Karpas-422 (cell line): ENCODE measurements at regions not wholly inside any gene's neighbourhood (a gene's known extent, or its start where the extent isn't known, plus 50 kb on each side); places are given as distances from the start of the nearest gene placed in this dataset.

Experiments
- DNase-seq: peaks from one replicate; pipeline ENCODE4 v3.0.0-alpha.2; 2015
- H2AFZ ChIP-seq: fragments of 200-600 bp; sonication (generic); 2 replicates; pipeline ENCODE4 v1.6.1; 2014; ENCODE audit warnings: antibody characterized with exemption, low read length, mixed read lengths
- H3K27ac ChIP-seq: fragments of 200-600 bp; sonication (generic); 2 replicates; pipeline ENCODE4 v1.5.1; 2014; ENCODE audit warnings: mild to moderate bottlenecking, low read length, moderate library complexity
- H3K27me3 ChIP-seq: fragments of 200-600 bp; sonication (generic); 2 replicates; pipeline ENCODE4 v1.6.1; 2014; ENCODE audit warnings: low read length, mixed read lengths
- H3K36me3 ChIP-seq: fragments of 200-600 bp; sonication (generic); 2 replicates; pipeline ENCODE4 v1.6.1; 2014; ENCODE audit warnings: low read length, mixed read lengths; ENCODE audit not compliant: insufficient read depth
- H3K4me1 ChIP-seq: fragments of 200-600 bp; sonication (generic); 2 replicates; pipeline ENCODE4 v1.6.1; 2014; ENCODE audit warnings: mild to moderate bottlenecking, low read length, mixed read lengths
- H3K4me2 ChIP-seq: fragments of 200-600 bp; sonication (generic); 2 replicates; pipeline ENCODE4 v1.6.1; 2014; ENCODE audit warnings: low read length, low read depth, mild to moderate bottlenecking; ENCODE audit not compliant: poor library complexity, severe bottlenecking
- H3K4me3 ChIP-seq: fragments of 200-600 bp; sonication (generic); 2 replicates; pipeline ENCODE4 v1.5.1; 2014; ENCODE audit warnings: mild to moderate bottlenecking, antibody characterized with exemption, low read length, mixed read lengths
- H3K79me2 ChIP-seq: fragments of 200-600 bp; sonication (generic); 2 replicates; pipeline ENCODE4 v1.6.1; 2014; ENCODE audit warnings: mild to moderate bottlenecking, low read length, mixed read lengths
- H3K9ac ChIP-seq: fragments of 200-600 bp; sonication (generic); 2 replicates; pipeline ENCODE4 v1.6.0; 2014; ENCODE audit warnings: low read length
- H3K9me2 ChIP-seq: fragments of 200-600 bp; sonication (generic), shearing (Covaris generic); replicated peaks from 2 replicates; pipeline ENCODE4 v1.6.0; 2014; ENCODE audit warnings: mild to moderate bottlenecking, low read length, moderate library complexity; ENCODE audit not compliant: insufficient read depth
- H3K9me3 ChIP-seq: fragments of 300-700, 200-600 bp; sonication (generic); 2 replicates; pipeline ENCODE4 v1.6.1; 2014; ENCODE audit warnings: low read length, mixed read lengths
- H4K20me1 ChIP-seq: fragments of 200-600 bp; sonication (generic); 2 replicates; pipeline ENCODE4 v1.6.1; 2014; ENCODE audit warnings: mild to moderate bottlenecking, antibody characterized with exemption, low read length, low read depth; ENCODE audit not compliant: insufficient read depth

DNA sequence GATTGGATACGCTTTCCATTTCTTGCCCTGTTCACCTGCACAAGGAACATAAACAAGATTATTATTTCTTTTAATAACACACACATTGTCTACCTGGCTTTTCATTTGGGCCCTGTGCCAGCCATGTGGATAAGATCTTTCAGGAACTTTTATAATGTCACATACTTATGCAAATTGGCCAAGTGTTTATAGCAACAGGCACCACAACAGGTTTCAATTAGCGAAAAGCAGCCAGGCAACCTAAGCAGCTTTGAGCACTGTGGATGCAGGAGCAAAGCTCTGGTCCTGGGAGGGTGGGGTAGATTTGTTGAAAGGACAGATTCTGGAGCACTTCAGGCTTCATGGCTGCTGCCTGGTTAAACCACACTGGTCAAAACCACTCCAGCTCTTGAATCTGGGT is 217.4 kb downstream of the BARX2 start:
- no peak overlapping the region for H2AFZ ChIP-seq
- no peaks in the 10 kb centered on the region for H3K27me3 ChIP-seq
- H3K9ac ChIP-seq = no peak overlapping the region
- H3K4me2 ChIP-seq = no peak overlapping the region
- no peak for DNase-seq
- H3K9me3 ChIP-seq = no peaks in the 10 kb centered on the region
- H4K20me1 ChIP-seq = no peaks in the 10 kb centered on the region
- no peaks in the 10 kb centered on the region for H3K4me1 ChIP-seq
- H3K9me2 ChIP-seq = no peaks in the 10 kb centered on the region
- no peaks in the 10 kb centered on the region for H3K79me2 ChIP-seq
- H3K4me3 ChIP-seq = no peak overlapping the region
- no peak overlapping the region for H3K27ac ChIP-seq
- no peaks in the 10 kb centered on the region for H3K36me3 ChIP-seq

DNA sequence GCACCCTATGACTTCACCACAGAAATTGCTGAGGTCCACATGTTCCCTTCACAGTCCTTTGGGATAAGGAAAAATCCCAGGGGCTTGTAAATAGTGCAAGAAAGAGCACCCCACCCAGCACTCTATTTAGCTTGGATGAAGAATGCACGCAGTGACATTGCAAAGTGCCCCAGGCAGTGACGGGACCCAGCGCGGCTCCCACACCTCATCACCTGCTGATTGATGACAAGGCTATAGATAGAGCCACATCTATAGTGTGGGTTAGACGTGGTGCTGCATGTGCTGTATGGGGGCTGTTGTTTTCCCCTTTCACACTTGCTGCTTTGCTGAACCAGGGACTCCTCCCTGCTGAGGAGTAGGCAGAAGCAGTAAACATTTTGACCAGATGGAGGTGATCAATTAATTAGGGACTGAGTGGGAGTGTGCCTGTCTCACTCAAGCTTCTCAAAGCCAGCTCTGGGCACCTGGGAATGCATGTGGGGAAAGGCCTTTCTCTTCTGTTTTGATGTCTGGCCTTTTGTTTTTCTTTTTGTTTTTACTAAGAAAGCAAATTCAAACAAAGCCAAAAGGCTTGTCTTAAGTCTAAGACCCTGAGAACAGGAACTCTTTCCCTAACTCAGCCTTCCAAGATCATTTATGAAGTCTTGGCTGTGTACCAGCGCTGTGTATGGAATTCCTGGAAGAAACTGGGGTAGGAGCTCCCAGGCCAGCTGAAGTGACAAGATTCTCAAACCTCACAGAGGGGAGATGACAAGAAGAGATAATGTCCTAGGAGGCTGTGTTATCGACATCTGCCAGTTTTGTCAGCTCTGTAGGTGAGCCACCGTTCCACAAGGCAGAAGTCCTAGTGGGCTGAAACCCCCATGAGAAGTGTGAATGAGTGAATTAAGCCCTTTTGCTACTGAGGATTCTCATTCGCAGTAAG is 219.7 kb downstream of the BARX2 start:
- no peak for DNase-seq
- H3K9me2 ChIP-seq = no peaks in the 10 kb centered on the region

DNA sequence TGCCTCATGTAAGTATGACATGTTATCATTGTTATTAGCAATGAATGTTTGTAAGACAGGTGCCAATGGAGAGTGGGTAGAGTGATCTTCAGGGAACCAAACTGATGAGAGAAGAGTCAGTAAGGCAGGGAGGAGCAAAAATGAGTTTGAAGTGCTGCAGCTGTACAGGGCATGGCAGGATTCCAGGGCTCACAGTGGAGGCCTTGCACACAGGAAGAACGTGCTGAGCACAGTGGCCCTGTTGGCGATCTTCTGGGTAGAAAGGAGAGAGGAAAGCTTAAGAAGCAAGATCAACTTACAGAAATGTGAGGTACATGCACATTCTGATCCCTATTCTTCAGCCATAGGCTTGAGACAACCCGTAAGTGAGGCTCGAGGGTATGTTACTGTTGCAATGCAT is 219.3 kb upstream of the TMEM45B start:
- no peak overlapping the region for H3K9ac ChIP-seq
- H3K9me2 ChIP-seq = no peaks in the 10 kb centered on the region

More for the DNA sequence above, 219.7 kb downstream of the BARX2 start:
- H3K9ac ChIP-seq = no peak overlapping the region
- H3K27ac ChIP-seq = no peak overlapping the region
- H4K20me1 ChIP-seq = no peaks in the 10 kb centered on the region
- H3K9me3 ChIP-seq = no peaks in the 10 kb centered on the region
- no peaks in the 10 kb centered on the region for H3K4me1 ChIP-seq
- H2AFZ ChIP-seq = no peak overlapping the region
- no peaks in the 10 kb centered on the region for H3K36me3 ChIP-seq
- no peaks in the 10 kb centered on the region for H3K79me2 ChIP-seq
- no peak overlapping the region for H3K4me3 ChIP-seq
- H3K27me3 ChIP-seq = no peaks in the 10 kb centered on the region
- no peak overlapping the region for H3K4me2 ChIP-seq

DNA sequence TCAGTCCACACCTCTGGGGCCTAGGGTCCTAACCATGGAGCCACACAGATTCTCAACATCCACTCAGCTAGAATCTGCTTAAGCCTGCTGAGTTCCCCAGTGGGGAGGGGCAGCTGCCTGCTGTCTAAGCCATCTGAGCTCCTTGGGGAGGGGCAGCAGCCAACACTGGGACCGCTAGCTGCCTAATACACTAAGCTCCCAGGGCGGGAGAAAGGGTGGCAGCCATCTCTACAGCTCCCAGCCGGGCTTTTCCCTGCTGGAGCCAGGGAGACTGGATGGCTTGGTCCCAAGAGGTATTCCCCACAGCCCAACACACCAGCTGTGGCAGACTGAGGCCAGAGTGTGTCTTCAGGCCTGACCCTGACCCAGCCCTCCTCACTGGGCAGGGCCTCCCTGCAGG is 217.3 kb upstream of the TMEM45B start:
- DNase-seq = no peak
- H3K79me2 ChIP-seq = no peaks in the 10 kb centered on the region
- H3K27me3 ChIP-seq = no peaks in the 10 kb centered on the region
- H3K27ac ChIP-seq = no peak overlapping the region
- no peak overlapping the region for H3K9ac ChIP-seq
- no peak overlapping the region for H3K4me3 ChIP-seq
- no peaks in the 10 kb centered on the region for H3K36me3 ChIP-seq
- H3K4me2 ChIP-seq = no peak overlapping the region
- H3K9me3 ChIP-seq = no peaks in the 10 kb centered on the region
- no peaks in the 10 kb centered on the region for H3K9me2 ChIP-seq
- no peaks in the 10 kb centered on the region for H4K20me1 ChIP-seq
- H3K4me1 ChIP-seq = no peaks in the 10 kb centered on the region
- H2AFZ ChIP-seq = no peak overlapping the region

More for the DNA sequence above, 219.3 kb upstream of the TMEM45B start:
- H4K20me1 ChIP-seq = no peaks in the 10 kb centered on the region
- no peak overlapping the region for H3K4me3 ChIP-seq
- H2AFZ ChIP-seq = no peak overlapping the region
- DNase-seq = no peak
- no peak overlapping the region for H3K4me2 ChIP-seq
- no peaks in the 10 kb centered on the region for H3K27me3 ChIP-seq
- no peaks in the 10 kb centered on the region for H3K36me3 ChIP-seq
- H3K4me1 ChIP-seq = no peaks in the 10 kb centered on the region
- H3K27ac ChIP-seq = no peak overlapping the region
- no peaks in the 10 kb centered on the region for H3K9me3 ChIP-seq
- H3K79me2 ChIP-seq = no peaks in the 10 kb centered on the region

DNA sequence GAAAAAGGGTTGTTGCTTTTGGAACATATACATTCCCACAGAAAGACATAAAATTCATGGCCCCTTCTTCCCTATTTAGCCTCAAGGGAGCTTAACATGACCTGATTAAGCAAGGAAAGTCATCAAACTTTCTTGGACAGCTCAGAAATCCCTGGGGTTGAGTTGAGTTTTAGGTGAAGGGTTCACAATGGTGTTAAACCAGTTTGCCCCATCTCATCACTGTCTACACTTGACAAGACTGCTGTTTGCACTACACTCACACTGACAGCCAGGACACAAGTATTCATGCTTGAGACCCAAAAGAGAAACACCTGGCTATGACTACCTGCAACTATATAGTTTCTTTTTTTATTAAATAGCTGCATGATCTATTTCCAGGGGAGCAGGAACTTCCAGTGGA is 209.8 kb upstream of the TMEM45B start:
- no peak overlapping the region for H3K4me2 ChIP-seq
- no peaks in the 10 kb centered on the region for H3K27me3 ChIP-seq
- H3K4me3 ChIP-seq = no peak overlapping the region
- no peaks in the 10 kb centered on the region for H3K4me1 ChIP-seq
- no peak overlapping the region for H3K9ac ChIP-seq
- H4K20me1 ChIP-seq = no peaks in the 10 kb centered on the region
- H2AFZ ChIP-seq = no peak overlapping the region
- H3K36me3 ChIP-seq = no peaks in the 10 kb centered on the region
- DNase-seq = no peak
- no peak overlapping the region for H3K27ac ChIP-seq
- no peaks in the 10 kb centered on the region for H3K79me2 ChIP-seq
- no peaks in the 10 kb centered on the region for H3K9me2 ChIP-seq
- H3K9me3 ChIP-seq = no peaks in the 10 kb centered on the region

DNA sequence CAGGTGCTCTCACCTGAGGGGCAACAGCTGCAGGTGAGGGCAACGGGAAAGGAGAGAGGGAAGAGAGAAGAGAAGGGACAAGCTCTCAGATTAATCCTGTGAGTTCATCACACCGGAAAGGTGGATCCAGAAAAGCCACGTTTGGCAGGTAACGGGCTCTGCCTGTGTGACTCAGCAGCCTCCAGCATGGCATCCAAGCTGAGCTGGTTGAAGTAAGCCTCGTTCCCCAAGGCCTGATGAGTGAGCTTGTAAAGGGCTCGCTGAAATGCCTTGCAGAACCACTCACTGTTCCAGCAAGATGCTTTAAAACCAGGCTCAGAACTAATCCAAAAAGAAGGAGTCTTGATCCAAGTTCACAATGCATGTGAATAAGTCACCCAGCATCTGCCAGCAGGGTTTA is 206.9 kb upstream of the TMEM45B start:
- Histone ChIP-seq H3K27ac (no peak overlapping the region), H3K4me2 (no peak overlapping the region), H3K9me2 (no peaks in the 10 kb centered on the region), H3K9me3 (no peaks in the 10 kb centered on the region), H3K9ac (no peak overlapping the region), H4K20me1 (no peaks in the 10 kb centered on the region), H3K4me3 (no peak overlapping the region), H3K4me1 (no peaks in the 10 kb centered on the region), H3K36me3 (no peaks in the 10 kb centered on the region), H2AFZ (no peak overlapping the region), H3K79me2 (no peaks in the 10 kb centered on the region), H3K27me3 (no peaks in the 10 kb centered on the region)
- no peak for DNase-seq

DNA sequence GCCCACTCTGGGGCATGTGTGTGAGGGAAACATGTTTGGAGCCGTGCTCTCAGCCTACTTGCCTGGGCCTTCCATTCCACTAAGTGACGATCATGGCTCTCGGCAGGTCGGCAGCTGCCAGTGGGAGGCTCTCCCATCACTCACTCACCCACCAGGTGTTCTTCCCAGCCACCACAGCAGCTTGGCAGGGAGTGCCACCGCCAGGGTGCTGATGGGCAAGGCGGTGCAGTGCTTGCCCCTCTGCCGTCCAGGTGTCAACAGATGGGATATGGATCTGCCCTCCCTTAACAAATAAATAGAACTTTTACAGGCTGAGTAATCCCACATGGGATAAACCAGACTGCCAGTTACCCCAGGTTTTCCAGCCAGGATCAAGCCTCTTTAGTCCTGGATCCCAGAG is 205.5 kb upstream of the TMEM45B start:
- Histone ChIP-seq H3K4me1 (no peaks in the 10 kb centered on the region), H3K79me2 (no peaks in the 10 kb centered on the region)
- no peak for DNase-seq

DNA sequence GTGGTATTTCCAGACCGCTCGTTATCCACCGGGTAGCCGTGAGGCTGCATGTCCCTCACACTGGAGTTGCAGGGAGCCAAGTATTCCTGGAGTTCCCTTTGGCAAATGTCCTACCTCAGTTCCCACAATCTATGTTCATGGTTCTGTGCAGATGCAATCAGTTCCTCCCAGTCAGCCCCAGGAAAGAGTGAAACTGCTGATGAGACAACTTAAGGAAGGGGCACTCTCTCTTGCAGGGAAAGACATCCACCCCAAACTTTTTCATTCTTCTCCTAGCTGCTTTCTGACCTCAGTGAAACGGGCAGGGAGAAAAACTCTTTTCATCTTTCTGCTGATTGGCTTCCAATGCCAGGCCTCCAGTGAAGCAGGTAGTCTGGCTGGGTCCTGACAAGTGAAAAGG is 205.1 kb upstream of the TMEM45B start:
- no peaks in the 10 kb centered on the region for H3K9me3 ChIP-seq
- no peaks in the 10 kb centered on the region for H4K20me1 ChIP-seq
- no peaks in the 10 kb centered on the region for H3K36me3 ChIP-seq
- DNase-seq = no peak
- H3K4me2 ChIP-seq = no peak overlapping the region
- H3K9me2 ChIP-seq = no peaks in the 10 kb centered on the region
- no peak overlapping the region for H3K4me3 ChIP-seq
- H3K79me2 ChIP-seq = no peaks in the 10 kb centered on the region
- no peaks in the 10 kb centered on the region for H3K27me3 ChIP-seq
- no peaks in the 10 kb centered on the region for H3K4me1 ChIP-seq
- H2AFZ ChIP-seq = no peak overlapping the region
- H3K27ac ChIP-seq = no peak overlapping the region
- no peak overlapping the region for H3K9ac ChIP-seq

More for the DNA sequence above, 205.5 kb upstream of the TMEM45B start:
- Histone ChIP-seq H4K20me1 (no peaks in the 10 kb centered on the region), H3K9me2 (no peaks in the 10 kb centered on the region), H3K9me3 (no peaks in the 10 kb centered on the region), H3K4me3 (no peak overlapping the region), H3K27me3 (no peaks in the 10 kb centered on the region), H3K9ac (no peak overlapping the region), H3K36me3 (no peaks in the 10 kb centered on the region), H2AFZ (no peak overlapping the region), H3K27ac (no peak overlapping the region), H3K4me2 (no peak overlapping the region)
